GM18868 (cell line): ENCODE measurements at regions not wholly inside any gene's neighbourhood (a gene's known extent, or its start where the extent isn't known, plus 50 kb on each side); places are given as distances from the start of the nearest gene placed in this dataset.

Experiments used
- ATAC-seq: cut with Tn5 transposase; IDR thresholded peaks from one replicate; pipeline ENCODE4 v1.9.1; 2021; ENCODE audit warnings: mild to moderate bottlenecking, moderate library complexity; ENCODE audit not compliant: unreplicated experiment

DNA sequence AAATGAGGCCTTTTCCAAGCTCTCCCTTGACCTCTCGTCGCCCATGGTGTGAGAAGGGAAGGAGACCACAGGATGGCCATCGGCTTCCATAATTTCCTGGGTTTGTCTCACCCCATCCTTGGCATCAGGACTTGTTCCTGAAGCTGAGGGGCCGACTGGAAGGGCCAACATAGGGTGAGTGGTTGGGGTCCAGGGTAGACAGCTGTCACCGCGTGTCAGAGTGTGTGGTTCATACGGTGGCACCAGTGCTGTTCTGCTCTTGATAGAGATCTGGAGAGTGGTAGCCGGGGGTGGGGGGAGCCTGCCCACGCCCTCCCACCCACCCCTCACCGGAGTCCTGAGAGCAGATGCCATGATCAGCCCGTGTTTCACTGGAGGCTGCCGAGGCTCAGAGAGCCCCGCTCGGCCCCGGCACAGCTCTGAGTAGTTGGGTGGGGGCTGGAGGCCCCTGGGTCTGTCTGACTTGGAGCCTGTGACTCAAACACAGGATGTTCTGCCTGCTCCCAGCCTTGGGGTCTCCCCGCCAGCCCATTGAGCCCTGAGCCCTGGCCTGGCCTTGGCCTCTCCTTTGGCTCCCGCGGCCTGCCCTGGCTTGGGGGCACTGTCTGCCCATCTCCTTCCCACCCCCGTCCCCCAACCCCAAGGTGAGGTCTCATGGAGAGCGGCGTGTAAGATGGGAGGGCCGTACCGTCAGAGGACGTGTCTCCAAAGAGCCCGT is 53.1 kb upstream of the IER5L start:
- no peak for ATAC-seq

- no peak for ATAC-seq
These were observed 52.2 kb upstream of the IER5L start for GRCh38 chr9:129230302-129230701.
